HG03520 (cell line): ENCODE measurements at regions not wholly inside any gene's neighbourhood (a gene's known extent, or its start where the extent isn't known, plus 50 kb on each side); places are given as distances from the start of the nearest gene placed in this dataset.

ENCODE experiments used
- ATAC-seq: cut with Tn5 transposase; IDR thresholded peaks from one replicate; pipeline ENCODE4 v1.9.1; 2021; ENCODE audit warnings: mild to moderate bottlenecking, moderate library complexity; ENCODE audit not compliant: unreplicated experiment

DNA sequence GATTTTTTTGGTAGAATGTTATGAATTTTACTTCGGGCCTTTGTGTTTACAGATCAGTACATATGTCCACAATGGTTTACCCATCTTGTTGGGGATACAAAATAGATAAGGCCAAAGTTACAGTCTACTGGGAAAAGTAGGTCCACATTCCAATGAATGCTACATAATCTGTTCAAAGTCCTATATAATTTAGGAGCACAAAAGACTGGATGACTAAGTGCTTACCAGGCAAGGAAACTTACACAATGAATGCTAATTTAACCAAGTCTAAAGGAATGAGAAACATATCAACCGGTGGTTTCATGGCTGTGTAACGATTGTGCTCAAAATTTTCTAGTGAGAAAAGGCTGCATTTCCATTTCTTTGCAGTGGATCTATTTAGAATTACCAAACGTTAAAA is 97.4 kb upstream of the TRPM3 start:
- no peak for ATAC-seq

DNA sequence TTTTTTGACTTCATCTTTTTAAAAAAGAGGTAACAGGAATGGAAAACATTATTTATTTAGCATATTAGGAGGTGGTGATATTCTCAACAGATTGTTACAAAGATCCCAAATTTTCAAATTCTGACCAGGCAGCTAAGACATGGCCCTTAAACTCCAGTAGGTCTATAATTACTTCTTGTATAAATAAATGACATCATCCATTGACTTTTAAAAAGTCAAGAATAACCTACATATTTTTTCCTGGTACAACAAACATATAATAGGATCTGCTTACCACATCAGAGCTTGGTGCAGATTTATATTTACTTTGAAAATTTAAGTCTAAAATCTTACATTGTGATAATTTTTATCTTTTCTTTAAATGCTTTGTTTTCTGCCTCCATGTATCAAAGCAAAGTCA is 92.2 kb upstream of the TRPM3 start:
- ATAC-seq = no peak

DNA sequence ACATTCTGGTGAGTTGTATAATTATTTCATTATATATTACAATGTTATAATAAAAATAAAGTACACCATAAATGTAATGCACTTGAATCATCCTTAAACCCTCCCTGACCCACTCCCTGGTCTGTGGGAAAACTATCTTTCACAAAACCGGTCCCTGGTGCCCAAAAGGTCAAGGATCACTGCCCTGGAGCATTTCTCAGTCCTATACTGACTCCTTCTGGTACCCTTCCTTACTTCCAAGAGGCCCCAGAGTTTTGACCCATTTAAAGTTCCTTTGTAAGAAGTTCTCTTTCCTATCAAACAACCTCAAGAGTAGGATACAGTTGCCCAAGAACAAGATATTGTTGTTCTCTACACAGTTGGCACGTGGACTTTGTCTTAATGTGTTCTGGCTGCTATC is 88.9 kb upstream of the TRPM3 start:
- ATAC-seq = no peak

DNA sequence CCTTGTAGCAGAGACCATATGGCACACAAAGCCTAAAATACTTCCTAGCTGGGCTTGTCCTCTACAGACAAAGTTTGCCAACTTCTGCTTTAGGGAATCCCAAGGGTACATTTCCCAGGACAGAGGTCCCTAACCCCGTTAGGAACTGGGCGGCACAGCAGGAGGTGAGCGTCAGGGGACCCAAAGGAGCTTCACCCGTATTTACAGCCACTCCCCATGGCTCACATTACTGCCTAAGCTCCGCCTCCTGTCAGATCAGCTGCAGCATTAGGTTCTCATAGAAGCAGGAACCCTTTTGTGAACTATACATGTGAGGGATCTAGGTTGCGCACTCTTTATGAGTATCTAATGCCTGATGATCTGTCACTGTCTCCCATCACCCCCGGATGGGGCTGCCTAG is 88.5 kb upstream of the TRPM3 start:
- ATAC-seq = no peak

DNA sequence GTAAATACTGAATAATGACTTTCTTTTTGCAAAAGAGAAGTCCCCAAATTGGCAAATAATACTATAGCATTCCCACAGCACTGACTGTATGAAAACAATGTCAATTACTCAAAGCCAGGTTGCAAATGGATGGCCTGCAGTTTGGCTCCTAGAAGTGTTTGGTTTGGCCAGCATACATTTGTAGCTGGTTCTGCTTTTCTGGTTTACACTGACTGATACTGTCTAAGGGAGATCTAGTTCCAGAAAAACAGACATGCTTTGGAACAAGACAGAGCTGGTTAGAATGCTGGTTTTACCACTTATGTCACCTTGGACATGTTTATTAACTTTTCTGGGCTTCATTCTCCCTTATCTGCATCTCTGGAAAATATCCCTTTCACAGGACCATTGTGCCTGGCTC is 81.5 kb upstream of the TRPM3 start:
- ATAC-seq = no peak

DNA sequence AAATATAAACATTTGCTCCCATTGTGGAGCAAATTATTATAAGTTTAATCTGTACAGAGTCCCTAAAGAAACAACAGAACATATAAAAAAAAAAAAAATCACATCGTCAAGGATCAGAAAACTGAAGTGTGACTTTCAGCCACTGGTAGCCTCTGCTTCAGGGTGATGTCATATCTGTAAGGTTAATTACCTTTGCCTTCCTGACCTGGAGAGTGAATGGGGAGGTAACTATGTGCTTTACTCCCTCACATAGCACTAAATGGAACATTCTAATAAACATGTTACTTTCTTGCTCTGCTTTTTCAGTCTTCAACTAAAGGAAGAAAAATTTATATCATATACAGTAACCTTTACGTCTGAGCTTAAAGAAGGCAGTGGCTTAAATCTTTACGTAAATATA is 70.3 kb upstream of the TRPM3 start:
- no peak for ATAC-seq

DNA sequence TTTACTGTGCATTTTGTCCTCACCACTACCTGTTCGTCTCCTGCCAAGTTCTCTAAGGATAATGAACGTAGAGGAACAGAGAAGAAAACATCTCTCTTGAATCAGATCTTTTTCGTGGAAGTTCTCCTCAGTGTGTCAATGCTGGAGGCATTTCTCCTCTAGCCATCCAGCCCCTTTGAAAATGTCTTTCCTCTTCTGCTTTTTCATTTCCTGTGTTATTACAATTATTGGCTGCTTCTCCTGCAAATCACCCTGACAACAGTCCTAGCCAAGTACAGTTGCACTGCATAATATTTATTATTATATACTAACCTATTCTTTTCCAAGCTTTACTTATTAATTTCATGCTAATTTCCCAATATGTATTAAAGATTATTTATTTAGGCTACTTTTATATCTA is 61.8 kb upstream of the TRPM3 start:
- no peak for ATAC-seq

DNA sequence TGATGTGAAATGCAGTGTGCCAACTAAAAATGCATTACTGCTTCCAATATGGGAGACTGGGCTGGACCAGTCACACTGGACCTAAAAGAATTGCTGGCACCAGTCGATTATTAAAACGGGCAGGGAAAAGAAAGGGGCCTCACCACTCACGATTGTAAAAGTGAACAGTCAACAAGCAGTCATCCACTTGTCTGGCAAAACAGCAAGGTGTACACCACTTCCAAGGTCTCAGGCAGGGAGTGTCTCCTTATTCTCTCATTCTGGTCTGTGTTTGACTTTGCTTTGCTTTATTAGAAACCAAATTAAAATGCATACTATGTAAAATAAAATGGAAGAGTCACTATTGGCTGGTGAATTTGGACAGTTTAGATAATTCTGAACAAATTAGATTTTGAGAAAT is 57.8 kb upstream of the TRPM3 start:
- ATAC-seq = no peak

DNA sequence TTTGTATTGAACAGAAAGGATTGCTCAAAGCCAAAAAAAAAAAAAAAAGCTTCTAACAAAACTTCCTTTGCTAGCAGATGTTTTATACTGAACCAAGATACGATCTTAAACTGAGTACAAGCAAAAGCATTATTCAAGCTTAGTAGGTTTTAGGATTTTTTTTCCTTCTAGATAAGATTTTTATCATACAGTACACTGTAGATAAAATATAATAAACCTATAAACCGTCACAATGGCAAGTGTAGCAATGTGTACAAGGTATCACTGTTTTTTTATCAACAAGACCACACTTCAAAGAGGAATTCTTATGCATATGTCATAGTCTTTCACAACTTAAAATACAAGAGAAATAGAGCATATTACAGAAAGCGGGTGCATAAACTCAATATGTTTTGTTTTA is 56.5 kb upstream of the TRPM3 start:
- no peak for ATAC-seq

DNA sequence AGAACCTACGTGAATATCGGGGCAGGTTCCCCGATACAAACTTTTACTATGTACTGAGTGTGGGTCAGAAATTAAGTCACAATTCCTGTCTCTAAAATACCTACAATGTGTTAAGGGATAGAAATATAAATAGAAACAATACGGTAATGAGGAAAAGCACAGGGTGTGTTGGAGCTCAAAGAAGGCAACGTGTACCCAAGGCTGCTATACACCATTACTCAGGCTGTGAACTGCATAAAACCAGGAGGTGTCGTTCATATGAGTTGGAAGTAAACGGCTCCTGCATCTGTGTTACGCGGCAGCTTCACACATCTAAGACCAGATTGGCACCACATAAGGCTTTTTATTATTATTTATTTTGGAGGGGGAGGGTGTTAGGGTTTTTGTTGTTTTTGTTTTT is 50.1 kb upstream of the TRPM3 start:
- ATAC-seq = no peak
